GM21367 (cell line): ENCODE measurements at regions not wholly inside any gene's neighbourhood (a gene's known extent, or its start where the extent isn't known, plus 50 kb on each side); places are given as distances from the start of the nearest gene placed in this dataset.
"Not testable (repeated sequence)": the region's sequence is repeated elsewhere in the genome, so short reads cannot be mapped to it uniquely, and the experiment has no call there.

ENCODE experiments used
- ATAC-seq: cut with Tn5 transposase; IDR thresholded peaks from one replicate; pipeline ENCODE4 v1.9.1; 2021; ENCODE audit not compliant: unreplicated experiment

DNA sequence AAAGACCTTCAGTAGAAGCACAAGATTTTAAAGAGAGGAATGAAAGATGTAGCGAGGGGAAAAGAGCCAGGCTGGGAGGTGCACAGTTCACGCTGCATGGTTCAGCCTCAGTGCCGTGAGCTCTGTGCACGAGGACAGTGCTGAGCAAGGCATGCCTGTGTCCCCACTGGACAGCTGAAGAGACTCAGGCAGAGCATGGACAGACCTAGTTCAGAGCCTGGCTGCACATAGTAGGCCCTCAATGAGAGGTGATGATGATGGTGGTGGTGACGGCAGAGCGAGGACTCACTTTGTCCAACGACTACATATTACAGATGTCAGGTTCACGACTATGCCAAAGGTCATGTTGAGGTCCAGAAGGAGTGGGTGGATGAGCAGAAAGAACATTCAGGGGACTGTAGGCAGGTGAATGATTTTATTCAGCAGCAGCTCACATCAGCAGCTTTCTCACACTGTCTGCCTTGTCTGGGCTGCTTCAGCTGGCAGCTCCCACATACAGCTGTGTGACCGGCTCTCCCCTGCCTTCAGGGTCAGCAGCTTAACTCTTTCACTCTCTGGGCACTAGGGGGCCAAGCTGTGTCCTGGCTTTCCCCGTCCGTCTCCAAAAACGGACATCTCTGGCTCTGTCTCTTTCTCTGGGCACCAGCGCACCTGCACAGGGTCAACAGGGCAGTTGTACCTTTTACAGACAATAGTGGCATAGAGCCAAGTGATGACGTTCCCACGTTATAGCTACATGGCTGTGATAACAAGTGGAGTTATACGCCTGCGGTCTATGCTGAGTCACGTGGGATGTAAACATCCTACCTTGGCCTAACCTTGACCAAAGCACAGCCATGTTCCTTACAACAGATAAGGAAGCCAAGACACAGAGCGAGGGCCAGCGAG is 83.4 kb upstream of the KCNK12 start:
- no peak for ATAC-seq

DNA sequence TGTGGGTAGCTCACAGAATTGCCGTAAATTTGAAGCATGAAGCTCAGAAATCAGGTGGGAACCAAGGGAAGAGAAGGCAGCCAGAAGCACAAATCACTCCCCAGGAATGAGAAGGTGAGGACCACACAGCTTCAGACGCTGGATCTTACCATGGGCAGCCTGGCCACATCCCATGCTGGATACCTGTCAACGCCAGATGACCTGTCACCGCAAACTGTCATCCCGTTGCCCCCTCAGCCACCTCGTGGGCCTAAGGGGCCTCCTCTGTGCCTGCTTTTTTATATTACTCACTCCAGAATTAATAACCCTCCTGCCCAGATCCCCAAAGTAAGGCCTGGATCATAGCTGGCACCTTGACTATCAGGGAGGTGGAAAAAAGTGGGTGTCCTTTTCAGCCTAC is 82.3 kb upstream of the KCNK12 start:
- ATAC-seq: no peak

DNA sequence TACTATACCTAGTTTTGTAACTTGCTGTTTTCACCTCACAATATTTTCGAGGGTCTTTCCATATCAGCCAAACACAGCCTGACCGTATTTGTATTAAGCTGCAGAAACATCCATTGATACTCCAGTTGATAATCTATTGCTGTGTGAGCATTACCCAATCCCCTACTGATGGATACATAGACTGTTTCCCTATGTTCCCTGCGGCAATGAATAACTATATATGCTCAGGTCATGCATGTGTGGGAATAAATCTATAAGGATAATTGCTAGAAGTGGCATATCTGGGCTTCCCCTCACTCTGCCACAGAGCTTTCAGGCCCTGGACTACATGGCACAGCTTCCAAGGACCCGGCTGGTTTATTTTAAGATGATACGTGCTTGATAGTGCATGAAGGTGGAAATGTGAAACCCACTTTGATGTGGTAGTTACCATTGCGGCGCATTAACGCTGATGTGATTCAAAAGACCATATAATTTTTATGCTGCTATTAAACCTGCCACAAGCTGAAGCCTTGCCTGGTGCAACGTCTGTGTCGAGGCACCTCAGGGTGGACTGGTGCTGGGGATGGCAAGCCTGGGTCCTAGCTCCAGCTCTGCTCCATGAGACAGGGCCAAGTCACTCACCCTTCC is 81.4 kb upstream of the KCNK12 start:
- no peak for ATAC-seq

DNA sequence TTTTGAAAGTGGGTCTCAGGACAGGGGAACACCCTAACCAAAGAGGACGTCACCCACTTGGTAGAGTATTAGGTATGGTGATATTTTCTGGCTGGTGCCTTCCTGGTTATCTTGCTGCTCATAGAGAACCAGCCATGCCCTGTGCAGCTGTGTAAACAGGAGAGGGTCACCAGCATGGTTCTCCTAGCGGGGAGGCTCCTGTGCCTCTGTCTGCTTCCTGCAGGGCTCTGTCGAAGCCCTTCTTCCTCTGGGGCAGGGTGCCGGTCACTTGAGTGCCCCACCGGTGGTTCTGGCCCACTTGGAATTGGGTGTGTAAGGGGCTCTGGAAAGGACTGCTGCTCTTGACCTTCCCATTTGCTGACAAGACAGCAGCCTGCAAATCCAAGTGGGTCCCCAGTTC is 80.5 kb upstream of the KCNK12 start:
- ATAC-seq: no peak

DNA sequence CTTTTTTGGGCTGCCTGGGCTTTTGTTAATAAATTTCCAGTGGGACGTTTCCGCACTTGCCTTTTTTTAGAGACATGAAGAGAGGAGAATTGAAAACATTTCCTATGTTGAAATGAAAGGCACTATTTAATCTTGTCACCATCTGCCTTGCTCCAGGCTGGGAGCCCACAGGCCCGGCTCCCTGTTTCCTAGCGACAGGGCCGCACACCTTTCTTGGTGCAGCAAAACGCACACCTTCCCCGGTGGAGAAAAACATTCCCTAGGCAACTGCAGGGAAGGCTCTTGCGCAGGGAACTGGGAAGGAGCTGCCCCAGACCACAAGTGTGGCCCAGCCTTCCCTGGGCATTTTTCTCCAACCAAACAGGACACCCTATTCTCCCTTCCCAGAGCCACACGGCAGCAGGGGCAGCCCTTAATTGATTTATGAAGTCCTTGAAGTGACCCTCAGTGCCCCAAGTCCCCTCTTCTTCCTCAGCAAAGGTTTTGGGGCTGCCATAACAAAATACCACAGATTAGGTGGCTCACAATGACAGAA is 79.3 kb upstream of the KCNK12 start:
- ATAC-seq: no peak

DNA sequence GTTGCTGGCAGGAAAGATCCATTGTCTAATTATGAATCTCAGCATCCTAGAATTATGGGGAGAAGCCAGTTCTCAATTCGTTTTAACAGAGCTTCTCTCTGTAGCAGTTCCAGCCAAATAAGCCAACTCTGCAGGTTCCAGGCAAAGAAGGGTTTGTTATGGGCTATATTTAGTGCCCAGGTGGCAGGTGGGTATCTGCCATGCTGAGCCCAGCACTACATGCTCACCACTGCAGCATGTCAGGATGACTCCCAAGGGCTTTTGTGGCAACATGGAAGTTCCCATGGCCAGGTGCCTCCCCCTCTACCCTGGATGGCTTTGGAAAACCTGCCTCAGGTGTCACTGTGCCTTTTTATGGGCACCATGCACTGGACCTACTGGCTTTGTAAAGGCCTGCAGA is 74.5 kb upstream of the KCNK12 start:
- no peak for ATAC-seq

DNA sequence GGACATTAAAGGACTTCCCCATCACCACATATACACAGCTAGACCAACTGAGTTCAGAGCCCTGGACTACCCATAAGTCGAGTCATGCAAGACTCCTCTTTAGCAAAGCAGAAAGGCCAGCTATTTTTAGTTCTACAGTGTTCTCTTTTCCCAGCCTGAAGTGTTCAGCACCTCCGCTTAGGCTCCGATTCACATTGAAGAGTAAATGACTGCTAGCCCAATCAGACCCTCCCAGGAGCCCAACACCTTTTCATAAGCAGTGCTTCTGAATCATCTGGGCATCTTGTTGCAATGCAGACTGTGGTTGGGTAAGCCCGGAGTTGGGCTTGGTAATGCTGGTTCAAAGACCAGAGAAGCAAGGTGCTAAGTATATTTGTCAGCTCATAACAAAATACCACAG is 73.6 kb upstream of the KCNK12 start:
- no peak for ATAC-seq

DNA sequence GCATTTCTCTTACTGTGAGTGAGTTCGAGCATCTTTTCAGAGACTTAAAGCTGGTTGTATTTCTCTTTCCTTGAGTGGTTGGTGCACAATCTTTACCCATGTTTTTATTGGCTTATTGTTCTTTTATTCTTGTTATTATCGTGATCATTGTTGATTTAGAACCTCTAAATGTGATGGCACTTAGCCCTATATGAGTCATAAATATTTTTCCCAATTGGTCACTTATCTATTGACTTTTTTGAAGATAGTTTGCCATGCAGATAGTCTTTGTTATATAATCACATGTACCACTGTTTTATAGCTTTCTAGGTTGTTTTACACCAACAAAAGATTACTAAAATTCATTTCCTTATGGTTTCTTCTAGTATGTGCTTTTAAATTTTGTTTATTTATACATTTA is 70.6 kb upstream of the KCNK12 start:
- ATAC-seq: no peak

DNA sequence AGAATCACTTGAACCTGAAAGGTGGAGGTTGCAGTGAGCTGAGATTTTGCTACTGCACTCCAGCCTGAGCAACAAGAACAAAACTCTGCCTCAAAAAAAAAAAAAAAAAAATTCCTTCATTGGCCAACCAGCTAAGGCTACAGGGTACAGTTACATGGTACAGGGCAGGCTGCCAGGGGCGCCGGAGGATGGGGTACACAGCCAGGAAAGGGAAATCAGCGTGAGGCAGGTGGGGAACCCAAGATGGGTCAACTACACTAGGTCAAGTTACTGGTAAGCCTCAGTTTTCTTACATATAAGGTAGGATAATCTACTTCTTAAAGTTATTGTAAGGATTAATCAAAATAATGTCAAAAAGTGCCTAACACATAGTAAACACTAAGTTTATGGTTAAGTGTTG is 69.6 kb upstream of the KCNK12 start:
- no peak for ATAC-seq

DNA sequence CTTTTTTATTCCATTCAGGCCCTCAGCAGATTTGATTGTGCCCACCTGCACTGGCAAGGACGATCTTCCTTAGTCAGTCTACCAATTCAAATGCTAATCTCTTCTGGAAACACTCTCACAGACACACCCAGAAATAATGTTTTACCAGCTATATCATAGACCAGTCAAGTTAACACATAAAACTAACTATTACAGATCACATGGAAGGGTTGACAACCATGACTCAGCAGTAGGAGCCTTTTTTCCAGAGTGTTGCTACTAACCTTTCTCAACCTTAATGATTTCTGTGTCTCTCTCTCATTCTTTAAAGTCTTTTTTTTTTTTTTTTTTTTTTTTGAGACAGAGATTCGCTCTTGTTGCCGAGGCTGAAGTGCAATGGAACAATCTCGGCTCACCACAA is 68.7 kb upstream of the KCNK12 start:
- ATAC-seq: no peak

DNA sequence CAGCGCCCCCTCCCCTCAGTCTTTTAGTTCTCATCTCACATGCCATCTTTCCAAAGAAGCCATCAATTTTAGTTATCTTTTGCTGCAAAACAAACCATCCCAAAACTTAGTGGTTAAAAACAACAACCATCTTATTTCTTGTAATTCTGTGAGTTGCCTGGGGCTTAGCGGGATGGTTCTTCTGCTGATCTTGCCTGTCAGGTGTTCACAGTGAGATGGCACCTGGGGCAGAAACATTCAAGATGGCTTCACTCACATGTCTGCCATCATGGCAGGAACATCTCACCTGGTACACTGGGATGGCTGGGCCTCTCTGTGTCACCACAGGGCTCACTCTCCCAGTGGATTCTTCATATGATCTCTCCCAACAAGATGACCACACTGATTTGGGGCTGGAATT is 67.6 kb upstream of the KCNK12 start:
- ATAC-seq: no peak

DNA sequence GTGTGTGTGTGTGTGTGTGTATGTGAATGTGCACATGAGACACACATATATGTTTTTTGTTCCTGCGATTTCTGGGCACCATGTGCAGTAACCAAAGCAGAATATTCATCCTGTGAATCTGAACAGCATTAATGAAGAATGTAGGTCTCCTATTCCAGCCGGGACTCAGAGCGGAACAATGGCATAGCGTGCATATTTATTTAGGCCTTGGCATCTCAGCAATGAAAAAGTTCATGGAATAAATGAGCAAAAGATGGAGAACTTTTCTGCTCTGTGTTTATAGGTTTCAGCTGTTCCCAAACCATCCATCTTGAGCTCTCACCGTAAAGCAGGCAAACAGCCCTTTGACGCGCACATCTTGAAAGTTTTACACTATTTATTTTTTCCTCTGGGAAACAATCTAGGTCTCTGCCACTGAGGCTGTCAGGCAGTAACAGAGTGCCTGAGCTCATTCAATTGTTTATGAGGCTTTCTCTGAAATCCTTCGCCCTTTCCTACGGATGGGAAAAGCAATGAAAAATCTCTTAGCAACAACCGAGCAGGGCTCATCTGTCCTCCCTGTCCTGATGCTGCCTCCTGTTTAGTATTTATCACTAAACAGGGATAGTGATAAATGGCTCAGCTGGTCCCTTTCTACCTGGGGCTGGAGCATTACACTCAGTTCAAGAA is 65.9 kb upstream of the KCNK12 start:
- no peak for ATAC-seq

DNA sequence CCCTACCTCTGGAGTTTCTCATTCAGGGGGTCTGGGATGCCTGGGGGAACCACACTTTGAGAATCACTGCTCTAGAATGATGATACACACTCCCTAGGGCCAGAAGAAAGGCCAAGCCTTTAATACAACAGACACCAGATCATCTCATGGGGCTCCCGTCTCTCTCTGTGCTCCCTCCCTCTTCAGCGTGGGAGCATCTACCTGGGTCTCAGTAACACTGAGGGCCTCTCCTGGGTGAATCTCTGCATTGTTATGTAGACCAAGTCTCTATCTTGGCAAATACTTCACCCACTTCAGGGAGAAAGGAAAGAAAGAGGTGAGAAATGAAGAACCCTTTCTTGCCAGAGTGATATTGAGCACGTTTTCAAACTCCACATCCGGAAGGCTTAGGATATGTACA is 65.4 kb upstream of the KCNK12 start:
- ATAC-seq: no peak

DNA sequence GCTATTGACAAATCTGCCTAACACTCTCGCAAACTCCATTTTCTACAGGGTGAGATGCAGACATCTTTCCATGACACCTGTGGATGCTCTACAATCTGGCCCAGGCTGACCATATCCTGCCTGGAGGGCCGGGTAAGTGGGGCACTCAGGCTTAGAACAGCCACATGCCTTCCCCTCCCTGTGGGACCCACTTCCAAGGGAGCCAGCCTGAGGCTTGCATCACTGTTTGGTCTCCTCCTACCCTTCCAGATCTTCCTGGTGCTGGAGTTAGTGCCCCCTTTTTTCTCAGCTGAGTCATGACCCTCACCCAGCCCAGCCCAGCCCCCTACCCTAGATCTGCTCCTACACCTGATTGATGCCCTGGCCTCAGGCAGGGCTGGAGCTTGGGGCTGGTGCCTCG is 62.0 kb upstream of the KCNK12 start:
- no peak for ATAC-seq

DNA sequence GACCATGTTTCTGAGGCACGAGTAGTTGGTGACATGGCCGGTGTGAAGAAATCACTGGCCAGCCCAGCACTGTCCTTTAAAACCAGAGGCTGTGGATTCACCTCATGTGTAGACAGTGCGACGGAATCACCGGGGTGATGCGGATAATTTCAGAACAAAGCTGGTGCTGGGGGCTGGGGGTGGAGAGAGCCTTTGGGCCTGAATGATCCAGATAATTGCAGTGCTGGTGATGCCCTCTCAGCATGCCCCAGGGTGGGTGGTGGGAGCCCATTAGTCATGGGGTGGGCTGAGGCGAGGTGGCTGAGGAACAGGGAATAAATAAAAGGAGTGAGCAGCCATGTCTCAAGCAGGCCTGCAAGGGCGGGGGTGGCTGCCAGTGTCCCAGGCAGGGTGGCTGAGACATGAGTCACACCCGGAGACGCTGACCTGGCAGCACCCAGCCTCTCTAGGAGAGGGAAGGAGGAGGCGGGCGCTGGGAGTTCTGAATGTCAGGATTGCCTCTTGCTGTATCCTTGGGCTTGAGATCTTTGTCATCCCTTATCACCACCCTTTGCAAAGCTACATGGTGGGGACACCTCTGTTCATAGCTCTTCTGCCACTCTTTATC is 61.1 kb upstream of the KCNK12 start:
- ATAC-seq: no peak

DNA sequence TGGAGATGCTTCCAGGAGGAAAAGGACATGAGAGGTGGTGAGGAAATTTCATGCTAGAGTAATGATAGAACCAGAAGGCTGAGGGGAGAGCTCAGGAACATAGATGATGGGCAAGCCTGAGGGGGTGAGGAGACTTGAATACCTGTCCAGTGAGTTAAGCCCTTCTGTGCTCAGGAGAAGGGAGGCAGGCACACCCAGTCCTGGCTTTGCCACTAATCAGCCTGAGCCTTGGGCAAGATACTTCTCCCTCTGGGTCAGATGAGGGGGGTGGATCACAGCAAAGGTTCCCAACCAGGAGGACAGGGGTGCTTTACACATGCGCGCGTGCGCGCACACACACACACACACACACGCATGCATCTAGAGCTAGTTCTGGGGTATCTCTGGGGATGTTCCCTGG is 60.5 kb upstream of the KCNK12 start:
- ATAC-seq: no peak

DNA sequence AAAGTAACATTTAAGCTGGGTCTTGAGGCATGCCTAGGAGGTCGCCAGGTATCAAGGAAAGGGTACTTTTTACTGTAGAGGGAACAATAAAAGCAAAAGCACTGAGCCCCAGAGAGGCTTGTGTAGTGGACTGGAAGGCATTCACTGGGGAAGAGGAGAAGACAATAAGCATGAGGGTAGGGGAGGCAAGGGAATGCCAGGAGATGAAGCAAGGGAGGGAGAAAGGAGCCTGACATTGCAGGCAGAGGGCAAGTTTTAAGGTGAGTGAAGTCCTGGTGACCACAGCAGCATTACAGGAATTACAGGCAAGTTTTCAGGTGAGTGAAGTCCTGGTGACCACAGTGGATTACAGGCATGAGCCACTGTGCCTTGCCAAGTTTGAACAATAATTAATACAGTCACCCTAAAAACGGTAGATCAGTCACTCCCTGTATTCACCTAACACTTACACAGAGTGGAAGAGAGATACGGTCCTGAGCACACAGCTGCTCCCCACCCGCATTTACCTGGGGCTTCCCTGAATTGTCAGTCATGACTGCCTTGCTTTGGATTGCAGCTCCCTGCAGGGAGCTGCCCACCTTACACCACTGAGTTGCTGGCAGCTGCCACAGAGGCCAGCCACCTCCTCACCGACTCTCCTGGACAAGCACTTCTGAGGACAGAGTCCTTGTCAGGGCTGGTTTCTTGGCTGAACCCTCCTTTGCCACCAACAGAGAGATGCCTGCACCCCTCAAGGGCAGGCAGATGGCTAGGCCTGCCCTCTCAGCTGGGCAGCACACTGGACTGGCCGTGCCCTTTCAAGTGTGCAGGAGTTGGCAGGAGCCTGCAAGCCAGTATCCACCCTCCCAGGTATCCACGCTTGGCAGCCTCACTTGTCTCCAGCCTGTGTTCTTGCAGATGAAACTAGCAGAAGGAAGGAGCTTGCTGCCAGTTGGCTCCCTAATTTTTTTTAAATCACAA is 59.0 kb upstream of the KCNK12 start:
- ATAC-seq: no peak

DNA sequence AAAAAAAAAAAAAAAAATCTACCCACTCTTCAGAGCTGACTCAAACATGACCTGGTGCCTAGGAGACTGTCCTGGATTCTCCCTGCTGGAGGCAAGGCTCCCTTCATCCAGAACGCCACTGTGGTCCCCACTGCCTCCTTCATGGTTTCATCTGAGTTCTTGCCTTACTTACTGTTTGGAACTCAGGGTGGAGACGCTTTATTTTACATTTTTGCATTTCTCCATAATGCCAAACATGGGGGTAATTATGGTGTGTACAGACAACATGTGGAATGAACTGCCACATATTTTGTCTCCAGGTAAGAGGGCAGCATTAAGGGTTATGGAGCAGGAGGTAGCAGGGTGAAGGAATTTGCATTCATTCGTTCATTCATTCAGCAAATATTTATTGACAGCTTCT is 58.1 kb upstream of the KCNK12 start:
- ATAC-seq: no peak

DNA sequence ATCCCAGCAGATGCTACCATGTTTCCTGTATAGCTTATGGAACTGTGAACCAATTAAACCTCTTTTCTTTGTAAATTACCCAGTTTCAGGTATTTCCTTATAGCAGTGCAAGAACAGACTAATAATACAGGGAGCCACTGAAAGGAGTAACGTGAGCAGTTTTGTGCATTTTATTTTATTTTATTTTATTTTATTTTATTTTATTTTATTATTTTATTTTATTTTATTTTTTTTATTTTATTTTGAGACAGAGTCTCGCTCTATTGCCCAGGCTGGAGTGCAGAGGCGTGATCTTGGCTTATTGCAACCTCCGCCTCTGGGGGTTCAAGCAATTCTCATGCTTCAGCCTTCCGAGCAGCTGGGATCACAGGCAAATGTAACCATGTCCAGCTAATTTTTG is 55.9 kb upstream of the KCNK12 start:
- no peak for ATAC-seq

DNA sequence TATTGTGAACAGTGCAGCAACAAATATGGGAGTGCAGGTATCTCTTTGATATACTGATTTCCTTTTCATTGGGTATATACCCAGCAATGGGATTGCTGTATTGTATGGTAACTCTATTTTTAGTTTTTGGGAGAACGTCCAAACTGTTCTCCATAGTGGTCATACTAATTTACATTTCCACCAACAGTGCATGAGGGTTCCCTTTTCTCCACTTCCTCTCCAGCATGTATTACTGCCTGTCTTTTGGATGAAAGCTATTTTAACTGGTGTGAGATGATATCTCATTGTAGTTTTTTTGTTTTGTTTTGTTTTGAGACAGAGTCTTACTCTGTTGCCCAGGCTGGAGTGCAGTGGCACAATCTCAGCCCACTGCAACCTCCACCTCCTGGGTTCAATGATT is 52.4 kb upstream of the KCNK12 start:
- not testable (repeated sequence) for ATAC-seq
